ENCODE measurements at regions not wholly inside any gene's neighbourhood (a gene's known extent, or its start where the extent isn't known, plus 50 kb on each side); places are given as distances from the start of the nearest gene placed in this dataset.
"Not testable (repeated sequence)": the region's sequence is repeated elsewhere in the genome, so short reads cannot be mapped to it uniquely, and the experiment has no call there.

DNA sequence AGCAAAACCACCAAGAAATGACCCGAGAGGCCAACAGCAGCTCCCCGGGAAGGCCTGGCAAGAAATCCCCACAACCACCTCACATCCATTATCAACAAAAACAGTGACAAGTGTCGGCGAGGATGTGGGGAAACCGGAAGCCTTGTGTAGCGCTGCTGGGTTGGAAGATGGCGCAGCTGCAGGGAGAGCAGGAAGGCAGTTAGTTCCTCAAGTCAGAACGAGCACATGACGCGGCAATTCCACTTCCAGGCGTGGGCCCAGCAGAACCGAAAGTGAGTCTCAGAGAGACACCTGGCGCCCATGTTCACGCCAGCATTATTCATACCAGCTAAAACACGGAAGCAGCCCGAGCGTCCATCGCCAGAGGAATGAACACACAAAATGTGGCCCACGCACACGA is 5413.7 kb upstream of the TPTE start:
- not testable (repeated sequence) for H2AFZ ChIP-seq (ENCODE audit: low read length, unreplicated experiment); H3K4me1 ChIP-seq (ENCODE audit: control insufficient read depth, insufficient read depth, low read length, unreplicated experiment); H3K79me2 ChIP-seq (ENCODE audit: control insufficient read depth, insufficient read depth, low read length, unreplicated experiment); H3K27ac ChIP-seq (ENCODE audit: low read depth, low read length); H3K36me3 ChIP-seq (ENCODE audit: insufficient read depth, low read length); H3K4me3 ChIP-seq (ENCODE audit: low read depth, low read length); H3K27me3 ChIP-seq (ENCODE audit: insufficient read depth, low read length)

DNA sequence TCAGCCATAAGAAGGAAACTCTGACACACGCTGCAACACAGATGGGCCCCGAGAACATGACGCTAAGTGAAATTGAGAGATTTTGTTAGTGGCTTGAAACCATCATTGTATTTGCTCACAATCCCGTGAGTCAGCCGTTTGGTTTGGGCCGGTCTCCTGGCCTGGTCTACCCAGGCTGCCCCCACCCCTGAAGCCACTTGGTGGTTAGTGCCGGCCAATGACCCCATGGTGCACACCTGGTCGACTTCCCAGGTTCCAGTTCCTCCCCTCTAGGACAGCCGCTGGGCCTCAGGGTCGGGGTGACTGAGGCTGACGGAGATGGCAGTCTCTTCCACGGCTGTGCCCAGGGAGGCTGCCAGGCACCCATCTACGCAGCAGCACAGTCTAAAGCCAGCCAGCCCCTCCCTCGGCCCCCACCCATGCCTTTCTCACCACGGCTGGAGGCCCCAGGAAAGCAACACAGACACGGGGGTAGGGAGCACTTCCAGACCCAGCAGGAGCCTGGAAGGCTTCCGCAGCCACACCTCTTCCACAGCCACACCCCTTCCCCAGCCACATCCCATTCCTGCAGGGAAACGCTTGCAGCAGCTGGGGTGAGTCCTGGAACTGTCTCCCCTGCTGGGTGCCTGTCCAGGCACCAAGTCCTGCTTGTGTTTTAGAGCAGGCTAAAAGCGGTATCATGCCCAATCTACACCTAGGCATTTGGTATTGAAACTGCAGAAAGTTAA is 5413.2 kb upstream of the TPTE start:
- not testable (repeated sequence) for H3K27ac ChIP-seq (ENCODE audit: low read depth, low read length); H3K27me3 ChIP-seq (ENCODE audit: insufficient read depth, low read length); H2AFZ ChIP-seq (ENCODE audit: low read length, unreplicated experiment); H3K36me3 ChIP-seq (ENCODE audit: insufficient read depth, low read length); H3K4me3 ChIP-seq (ENCODE audit: low read depth, low read length); H3K79me2 ChIP-seq (ENCODE audit: control insufficient read depth, insufficient read depth, low read length, unreplicated experiment); H3K4me1 ChIP-seq (ENCODE audit: control insufficient read depth, insufficient read depth, low read length, unreplicated experiment)

DNA sequence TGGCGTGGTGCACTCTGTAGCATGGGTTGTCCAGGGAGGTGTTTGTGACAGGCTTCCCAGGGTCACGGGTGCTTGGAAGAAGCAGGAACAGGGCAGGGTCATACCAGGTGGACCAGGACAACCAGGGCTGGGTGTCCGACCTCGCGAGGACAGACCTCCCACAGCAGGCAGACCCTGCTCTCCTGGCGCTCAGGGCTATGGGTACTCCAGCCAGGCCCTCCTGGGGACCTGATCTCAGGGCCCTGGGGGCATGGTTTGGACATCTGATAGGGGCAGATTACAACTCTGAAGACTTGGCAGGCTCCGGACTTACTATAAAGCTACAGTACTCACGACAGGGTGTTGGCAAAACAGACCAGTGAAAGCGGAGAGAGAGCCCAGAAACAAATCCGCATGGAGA is 5410.2 kb upstream of the TPTE start:
- H3K4me1 ChIP-seq (ENCODE audit: control insufficient read depth, insufficient read depth, low read length, unreplicated experiment); H3K79me2 ChIP-seq (ENCODE audit: control insufficient read depth, insufficient read depth, low read length, unreplicated experiment); H3K27me3 ChIP-seq (ENCODE audit: insufficient read depth, low read length); H2AFZ ChIP-seq (ENCODE audit: low read length, unreplicated experiment); H3K4me3 ChIP-seq (ENCODE audit: low read depth, low read length); H3K36me3 ChIP-seq (ENCODE audit: insufficient read depth, low read length); H3K27ac ChIP-seq (ENCODE audit: low read depth, low read length): not testable (repeated sequence)

DNA sequence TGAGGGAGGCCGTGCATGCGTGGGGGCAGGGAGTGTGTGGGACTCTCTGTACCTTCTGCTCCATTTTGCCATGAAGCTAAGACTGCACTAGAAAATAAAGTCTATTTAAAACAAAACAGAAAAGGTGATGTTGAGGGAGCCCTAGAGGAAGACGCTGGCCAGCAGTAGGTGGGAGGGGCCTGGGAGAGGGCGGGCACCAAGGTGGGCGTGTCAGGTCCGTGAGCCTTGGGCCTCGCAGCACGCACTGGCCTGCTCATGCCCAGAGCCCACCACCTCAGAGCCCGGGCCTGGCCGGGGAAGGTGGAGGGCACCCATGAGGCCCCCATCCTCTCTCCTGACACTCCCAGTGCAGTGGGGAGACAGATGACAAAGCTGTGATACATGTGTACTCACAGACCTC is 5408.3 kb upstream of the TPTE start:
- not testable (repeated sequence) for H3K4me3 ChIP-seq (ENCODE audit: low read depth, low read length); H3K36me3 ChIP-seq (ENCODE audit: insufficient read depth, low read length); H3K27ac ChIP-seq (ENCODE audit: low read depth, low read length); H2AFZ ChIP-seq (ENCODE audit: low read length, unreplicated experiment); H3K79me2 ChIP-seq (ENCODE audit: control insufficient read depth, insufficient read depth, low read length, unreplicated experiment); H3K4me1 ChIP-seq (ENCODE audit: control insufficient read depth, insufficient read depth, low read length, unreplicated experiment); H3K27me3 ChIP-seq (ENCODE audit: insufficient read depth, low read length)

DNA sequence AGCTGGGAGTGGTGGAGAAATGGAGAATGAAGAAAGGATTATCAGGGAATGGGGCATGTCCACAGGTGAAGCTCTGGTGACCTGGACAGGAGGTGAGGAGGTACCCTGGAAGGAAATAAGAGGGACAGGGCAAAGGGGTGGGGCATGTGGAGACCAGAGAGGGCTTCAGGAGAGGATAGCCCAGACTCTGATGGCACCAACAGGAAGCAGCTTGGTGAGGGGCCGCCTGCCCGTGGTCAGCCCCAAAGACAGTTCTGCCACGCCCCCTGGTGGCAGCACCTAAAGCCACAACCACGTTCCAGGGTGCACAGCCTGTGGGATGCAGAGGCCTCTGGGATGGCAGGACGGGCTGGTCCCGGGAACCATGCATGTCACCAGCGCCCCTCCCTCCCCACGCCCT is 5406.9 kb upstream of the TPTE start:
- H3K79me2 ChIP-seq (ENCODE audit: control insufficient read depth, insufficient read depth, low read length, unreplicated experiment); H3K27ac ChIP-seq (ENCODE audit: low read depth, low read length); H2AFZ ChIP-seq (ENCODE audit: low read length, unreplicated experiment); H3K27me3 ChIP-seq (ENCODE audit: insufficient read depth, low read length); H3K36me3 ChIP-seq (ENCODE audit: insufficient read depth, low read length); H3K4me1 ChIP-seq (ENCODE audit: control insufficient read depth, insufficient read depth, low read length, unreplicated experiment); H3K4me3 ChIP-seq (ENCODE audit: low read depth, low read length): not testable (repeated sequence)

DNA sequence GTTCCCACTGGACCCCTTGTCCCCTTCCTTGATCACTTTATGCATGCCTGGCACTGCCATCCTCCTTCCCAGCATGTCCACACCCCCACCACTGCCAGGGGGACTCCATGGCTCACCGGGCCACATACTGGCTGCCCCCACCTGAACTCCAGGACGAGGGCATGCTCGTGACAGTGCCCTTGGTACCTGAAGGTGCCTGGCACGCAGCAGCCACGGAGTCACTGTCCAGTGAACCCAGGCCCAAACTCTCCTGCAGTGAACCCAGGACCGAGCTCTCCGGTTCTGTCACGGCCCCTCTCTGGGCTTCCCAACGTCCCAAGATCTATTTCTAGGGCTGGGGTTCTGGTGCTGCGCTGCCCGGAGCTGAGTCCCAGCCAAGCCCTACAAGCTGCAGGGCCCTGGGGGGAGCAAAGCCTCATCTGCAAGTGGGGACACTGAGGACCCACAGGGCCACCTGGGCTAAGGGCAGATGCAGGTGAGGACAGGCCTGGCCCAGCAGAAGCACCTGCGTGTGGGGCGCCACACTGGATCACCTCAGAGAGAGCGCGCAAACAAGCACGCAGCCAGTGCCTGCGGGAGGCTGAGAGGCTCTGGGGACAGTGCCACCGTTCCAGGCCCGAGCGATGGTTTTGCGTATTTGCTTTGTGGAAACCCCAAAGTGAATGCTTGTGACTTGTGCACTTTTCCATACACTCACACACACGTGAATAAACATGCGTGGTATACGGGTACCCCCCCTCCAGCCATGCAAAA is 5406.3 kb upstream of the TPTE start:
- H3K79me2 ChIP-seq (ENCODE audit: control insufficient read depth, insufficient read depth, low read length, unreplicated experiment); H3K4me3 ChIP-seq (ENCODE audit: low read depth, low read length); H2AFZ ChIP-seq (ENCODE audit: low read length, unreplicated experiment); H3K36me3 ChIP-seq (ENCODE audit: insufficient read depth, low read length); H3K4me1 ChIP-seq (ENCODE audit: control insufficient read depth, insufficient read depth, low read length, unreplicated experiment); H3K27me3 ChIP-seq (ENCODE audit: insufficient read depth, low read length); H3K27ac ChIP-seq (ENCODE audit: low read depth, low read length): not testable (repeated sequence)

DNA sequence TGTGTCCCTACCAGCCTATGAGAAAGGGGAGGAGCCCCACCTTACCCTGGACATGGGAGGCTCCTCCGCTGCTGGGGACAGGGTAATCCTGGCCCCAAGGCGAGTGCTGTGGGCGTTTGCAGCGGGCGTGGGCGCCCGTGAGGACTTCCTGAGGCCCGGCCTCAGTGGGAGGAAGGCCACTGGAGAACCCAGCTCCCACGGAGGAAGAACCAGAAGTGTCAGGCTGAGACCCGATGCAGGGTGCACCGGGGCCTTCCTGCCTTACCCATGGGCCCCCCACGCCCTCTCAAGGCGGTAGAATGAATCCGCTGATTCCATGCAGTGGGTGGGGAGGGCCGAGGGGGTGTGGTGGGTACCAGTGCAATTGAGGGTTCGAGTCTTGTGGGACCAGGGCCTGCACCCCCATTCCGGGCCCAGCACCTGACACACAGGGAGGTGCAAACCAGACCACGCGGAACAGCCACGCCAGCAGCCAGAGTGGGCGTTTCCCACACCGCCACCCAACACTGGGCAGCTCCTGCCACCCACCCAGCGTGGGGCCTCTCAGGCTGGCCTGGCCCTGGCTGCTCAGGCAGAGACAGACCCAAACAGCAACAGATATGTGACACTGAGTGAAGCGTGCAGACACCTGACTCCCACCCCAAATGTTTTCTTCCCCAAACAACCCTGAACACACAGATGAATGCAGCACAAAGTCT is 5405.6 kb upstream of the TPTE start:
- H3K27ac ChIP-seq (ENCODE audit: low read depth, low read length); H3K36me3 ChIP-seq (ENCODE audit: insufficient read depth, low read length); H3K4me1 ChIP-seq (ENCODE audit: control insufficient read depth, insufficient read depth, low read length, unreplicated experiment); H3K27me3 ChIP-seq (ENCODE audit: insufficient read depth, low read length); H3K4me3 ChIP-seq (ENCODE audit: low read depth, low read length); H3K79me2 ChIP-seq (ENCODE audit: control insufficient read depth, insufficient read depth, low read length, unreplicated experiment); H2AFZ ChIP-seq (ENCODE audit: low read length, unreplicated experiment): not testable (repeated sequence)

DNA sequence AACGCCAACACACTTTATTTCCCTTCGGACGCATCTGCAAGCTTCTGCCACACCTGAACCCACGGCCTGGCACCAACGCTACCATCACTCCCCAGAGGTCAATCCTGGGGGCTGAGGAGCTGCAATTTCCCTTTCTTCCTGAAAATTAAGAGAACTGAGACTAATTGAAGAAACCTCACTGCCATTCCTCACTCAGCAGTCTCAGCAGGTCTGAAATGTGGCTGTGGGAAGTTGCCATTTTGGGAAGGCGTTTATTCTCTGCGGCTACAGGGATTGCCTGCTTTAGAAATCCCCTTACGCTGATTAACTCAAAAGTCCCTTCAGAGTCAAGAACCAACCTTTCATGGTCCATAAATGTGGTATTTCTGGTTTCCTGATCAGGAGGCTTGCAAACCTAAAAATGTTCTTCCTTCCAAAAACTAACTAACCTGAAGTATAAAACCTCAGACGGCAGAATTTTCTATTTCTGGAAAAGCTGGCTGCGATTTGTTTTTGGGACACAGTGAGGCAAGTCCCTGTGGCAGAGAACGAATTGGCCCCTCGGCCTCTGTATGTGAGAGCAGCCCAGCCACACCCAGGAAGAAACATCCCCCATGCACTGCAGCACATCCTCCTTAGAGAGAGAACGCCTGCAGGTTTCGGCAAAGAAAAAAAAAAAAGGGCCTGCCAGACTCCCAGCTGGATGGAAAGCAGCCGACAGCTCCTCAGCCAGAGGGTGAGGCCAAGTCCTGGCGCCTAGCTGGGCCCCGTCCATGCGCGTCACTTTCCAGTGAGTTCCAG is 5404.8 kb upstream of the TPTE start:
- not testable (repeated sequence) for H3K4me1 ChIP-seq (ENCODE audit: control insufficient read depth, insufficient read depth, low read length, unreplicated experiment); H3K4me3 ChIP-seq (ENCODE audit: low read depth, low read length); H3K36me3 ChIP-seq (ENCODE audit: insufficient read depth, low read length); H3K27me3 ChIP-seq (ENCODE audit: insufficient read depth, low read length); H2AFZ ChIP-seq (ENCODE audit: low read length, unreplicated experiment); H3K27ac ChIP-seq (ENCODE audit: low read depth, low read length); H3K79me2 ChIP-seq (ENCODE audit: control insufficient read depth, insufficient read depth, low read length, unreplicated experiment)

DNA sequence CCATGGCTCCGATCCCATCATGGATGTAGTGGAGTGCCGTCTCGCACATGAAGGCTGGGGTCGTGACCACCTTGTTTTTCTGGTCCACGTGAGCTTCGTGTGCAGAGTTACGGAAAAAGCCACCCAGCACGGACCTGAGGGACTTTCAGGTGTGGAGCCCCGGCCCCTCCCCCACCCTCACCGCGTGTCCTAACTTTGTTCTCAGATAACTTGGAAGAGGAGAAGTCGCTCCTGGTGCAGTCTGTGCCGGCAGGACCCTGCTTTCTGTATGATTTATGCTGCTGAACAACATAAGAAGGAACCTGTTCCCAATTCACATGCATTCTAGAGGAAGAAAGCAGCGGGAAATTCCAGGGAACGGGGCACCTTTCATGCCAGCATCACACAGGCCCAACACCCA is 5404.2 kb upstream of the TPTE start:
- H3K4me1 ChIP-seq (ENCODE audit: control insufficient read depth, insufficient read depth, low read length, unreplicated experiment); H3K27me3 ChIP-seq (ENCODE audit: insufficient read depth, low read length); H3K27ac ChIP-seq (ENCODE audit: low read depth, low read length); H2AFZ ChIP-seq (ENCODE audit: low read length, unreplicated experiment); H3K79me2 ChIP-seq (ENCODE audit: control insufficient read depth, insufficient read depth, low read length, unreplicated experiment); H3K4me3 ChIP-seq (ENCODE audit: low read depth, low read length); H3K36me3 ChIP-seq (ENCODE audit: insufficient read depth, low read length): not testable (repeated sequence)

DNA sequence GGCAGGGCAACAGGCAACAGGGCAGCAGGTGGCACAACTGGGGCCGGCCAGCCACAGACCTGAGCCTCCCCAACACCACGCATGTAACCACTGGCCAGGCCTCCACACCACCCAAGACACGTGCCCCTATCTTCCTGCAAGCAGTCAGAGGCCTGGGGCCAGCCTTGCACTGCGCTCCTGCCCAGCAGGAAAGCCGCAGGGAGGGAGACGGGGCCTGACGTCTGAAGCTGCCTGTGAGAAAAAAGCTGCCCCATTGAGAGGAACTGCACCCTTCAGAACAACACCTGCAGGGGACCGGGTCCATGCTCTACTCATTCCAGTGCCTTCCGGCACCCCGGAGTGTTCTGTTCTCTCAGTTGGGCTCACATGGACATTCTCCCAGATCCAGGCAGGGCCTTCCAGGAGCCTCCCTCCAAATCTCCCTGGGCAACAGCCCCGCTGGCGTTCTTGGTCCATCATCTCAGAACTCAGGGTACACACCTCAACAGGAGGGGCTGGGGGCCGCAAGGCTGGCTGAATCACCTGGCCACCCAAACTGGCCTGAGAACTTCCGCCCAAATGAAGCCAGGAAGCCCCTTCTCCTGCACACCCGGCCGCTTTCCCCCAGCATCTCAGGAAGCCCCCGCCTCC is 5403.6 kb upstream of the TPTE start:
- H3K36me3 ChIP-seq (ENCODE audit: insufficient read depth, low read length); H2AFZ ChIP-seq (ENCODE audit: low read length, unreplicated experiment); H3K27ac ChIP-seq (ENCODE audit: low read depth, low read length); H3K79me2 ChIP-seq (ENCODE audit: control insufficient read depth, insufficient read depth, low read length, unreplicated experiment); H3K4me3 ChIP-seq (ENCODE audit: low read depth, low read length); H3K27me3 ChIP-seq (ENCODE audit: insufficient read depth, low read length); H3K4me1 ChIP-seq (ENCODE audit: control insufficient read depth, insufficient read depth, low read length, unreplicated experiment): not testable (repeated sequence)
